GM12878 (cell line): ENCODE measurements at regions not wholly inside any gene's neighbourhood (a gene's known extent, or its start where the extent isn't known, plus 50 kb on each side); places are given as distances from the start of the nearest gene placed in this dataset.

Source experiments
- ATAC-seq: fragments of 200-7000 bp; cut with Tn5 transposase; 3 replicates; pipeline ENCODE4 v1.9.1; 2020; ENCODE audit warnings: mild to moderate bottlenecking, moderate library complexity
- BruUV-seq: library from RNA; stranded (reverse); fragments of 400-500 nt; replicated peaks from 2 replicates; lab custom pipeline; 2021; lab: Mats Ljungman, UMichigan
- CTCF ChIA-PET: fragments of 300-600 bp; sonication (Branson Sonifier 250); formaldehyde crosslinking; extraction: SDS; loops from one replicate; lab custom pipeline; 2021; ENCODE audit warnings: inconsistent platforms; lab: Yijun Ruan, JAX
- POLR2A ChIA-PET: fragments of 350-600 bp; formaldehyde crosslinking; extraction: SDS; loops from one replicate; lab custom pipeline; 2021; ENCODE audit warnings: inconsistent platforms; lab: Charles Lee
- RAD21 ChIA-PET: fragments of 300-600 bp; sonication (Branson Sonifier 250); formaldehyde crosslinking; loops from one replicate; lab custom pipeline; 2023; ENCODE audit warnings: antibody characterized with exemption; ENCODE audit not compliant: unreplicated experiment; lab: Charles Lee
- SMC1A ChIA-PET: fragments of 300-600 bp; sonication (Branson Sonifier 250); formaldehyde crosslinking; loops from one replicate; lab custom pipeline; 2023; ENCODE audit not compliant: unreplicated experiment, uncharacterized antibody; lab: Charles Lee
- DNase-seq: peaks from one replicate; pipeline ENCODE4 v3.0.0-alpha.2; 2011; ENCODE audit warnings: low read depth, low spot score
- FAIRE-seq: peaks from 3 replicates; lab custom pipeline; 2011; peaks lifted over from hg19 to GRCh38; lab: Jason Lieb, UNC
- H2AFZ ChIP-seq: 2 replicates; pipeline ENCODE4 v1.6.0; 2011; ENCODE audit warnings: low read depth, low read length, control low read depth; ENCODE audit not compliant: control insufficient read depth
- H3K27ac ChIP-seq: 2 replicates; pipeline ENCODE4 v1.5.1; 2011; ENCODE audit warnings: control low read depth; ENCODE audit not compliant: control insufficient read depth, insufficient read depth
- H3K27me3 ChIP-seq, 2 experiments: replicated peaks in 1 of 2; 2 replicates each; pipeline versions ENCODE4 v1.6.0 to v1.6.1; 2011; ENCODE audit warnings: low read length in 1 of 2; ENCODE audit not compliant: control insufficient read depth in 2 of 2, insufficient read depth in 2 of 2
- H3K36me3 ChIP-seq, 2 experiments: 2 replicates each; pipeline ENCODE4 v1.5.1; 2011; ENCODE audit warnings: low read length in 1 of 2; ENCODE audit not compliant: control insufficient read depth in 2 of 2, insufficient read depth in 2 of 2
- H3K4me1 ChIP-seq: 2 replicates; pipeline ENCODE4 v1.6.1; 2011; ENCODE audit warnings: mild to moderate bottlenecking, low read length, moderate library complexity, mixed read lengths; ENCODE audit not compliant: control insufficient read depth, insufficient read depth
- H3K4me2 ChIP-seq: 2 replicates; pipeline ENCODE4 v1.6.0; 2011; ENCODE audit warnings: control low read depth; ENCODE audit not compliant: control insufficient read depth, insufficient read depth
- H3K4me3 ChIP-seq: fragments of 200-600 bp; sonication (generic); 2 replicates; pipeline ENCODE4 v1.5.1; 2016
- H3K79me2 ChIP-seq: 2 replicates; pipeline ENCODE4 v1.6.0; 2011; ENCODE audit warnings: low read length; ENCODE audit not compliant: control insufficient read depth, insufficient read depth
- H3K9ac ChIP-seq: 2 replicates; pipeline ENCODE4 v1.8.0; 2011; ENCODE audit warnings: low read length, control low read depth, mixed read lengths; ENCODE audit not compliant: control insufficient read depth, insufficient read depth
- H3K9me3 ChIP-seq: replicated peaks from 3 replicates; pipeline ENCODE4 v1.5.1; 2011; ENCODE audit warnings: mild to moderate bottlenecking, low read length; ENCODE audit not compliant: control insufficient read depth, insufficient read depth
- H4K20me1 ChIP-seq: 2 replicates; pipeline ENCODE4 v1.6.0; 2011; ENCODE audit not compliant: control insufficient read depth, insufficient read depth
- BACH1 ChIP-seq: fragments of 450-650 bp; IDR thresholded peaks from 2 replicates; pipeline ENCODE4 v1.6.1; 2017; ENCODE audit warnings: mild to moderate bottlenecking, borderline replicate concordance
- CBX5 ChIP-seq: sonication (generic); IDR thresholded peaks from 2 replicates; pipeline ENCODE4 v1.6.1; 2016; ENCODE audit warnings: low read depth, moderate library complexity, mild to moderate bottlenecking, inconsistent platforms
- MXI1 ChIP-seq: fragments of 150-350 bp; IDR thresholded peaks from 2 replicates; pipeline ENCODE4 v1.6.1; 2011; ENCODE audit warnings: low read depth, mild to moderate bottlenecking, inconsistent platforms, low read length, improper control_type of control experiment
- POLR2AphosphoS2 ChIP-seq: IDR thresholded peaks from 2 replicates; pipeline ENCODE4 v1.6.1; 2011; ENCODE audit warnings: low read depth, mild to moderate bottlenecking, low read length, improper control_type of control experiment, moderate library complexity
- RAD21 ChIP-seq: IDR thresholded peaks from 2 replicates; pipeline ENCODE4 v1.6.1; 2011; ENCODE audit warnings: mild to moderate bottlenecking, low read depth, low read length, moderate library complexity; ENCODE audit not compliant: insufficient read depth
- SPI1 ChIP-seq: IDR thresholded peaks from 2 replicates; pipeline ENCODE4 v1.6.1; 2011; ENCODE audit warnings: low read depth, mild to moderate bottlenecking, low read length, moderate library complexity, borderline replicate concordance; ENCODE audit not compliant: insufficient read depth
- SRF ChIP-seq, 2 experiments: IDR thresholded peaks; 2 replicates each; pipeline ENCODE4 v1.6.1; 2011; ENCODE audit warnings: low read depth in 2 of 2, low read length in 2 of 2, mild to moderate bottlenecking in 1 of 2, moderate library complexity in 1 of 2
- SUZ12 ChIP-seq: fragments of 200-600 bp; sonication (generic); IDR thresholded peaks from one replicate; pipeline ENCODE4 v1.6.1; 2018; ENCODE audit warnings: antibody characterized with exemption, mild to moderate bottlenecking; ENCODE audit not compliant: unreplicated experiment
- WGBS: methylation state at CpG from one replicate; pipeline ENCODE4 v1.1.6; 2016; ENCODE audit warnings: low lambda C conversion rate; ENCODE audit not compliant: insufficient replicate concordance, insufficient coverage; ENCODE audit errors: missing lambda C conversion rate; 5-methylcytosine and 5-hydroxymethylcytosine counted together
- in situ Hi-C: fragments of 300-500 bp; cut with MboI; formaldehyde crosslinking; loops from 9 replicates; pipeline ENCODE4 v1.14.3; 2018; ENCODE audit warnings: mixed read lengths
- intact Hi-C: fragments of 100-400 bp; cut with micrococcal nuclease; formaldehyde crosslinking; loops from one replicate; pipeline ENCODE4 v1.14.2; 2022; ENCODE audit not compliant: unreplicated experiment
- TF ChIP-seq, protein P1 (sequence below): fragments of 450-650 bp; formaldehyde crosslinking; IDR thresholded peaks from 2 replicates; pipeline ENCODE4 v1.4.0; 2020; ENCODE audit warnings: mild to moderate bottlenecking, moderate library complexity
- TF ChIP-seq, protein P2 (sequence below): IDR thresholded peaks from 2 replicates; pipeline ENCODE4 v1.6.1; 2011; ENCODE audit warnings: low read depth, low read length, improper control_type of control experiment, borderline replicate concordance
- TF ChIP-seq, protein P3 (sequence below): IDR thresholded peaks from 2 replicates; pipeline ENCODE4 v1.6.1; 2011; ENCODE audit warnings: low read depth, mild to moderate bottlenecking, low read length, moderate library complexity, borderline replicate concordance; ENCODE audit errors: extremely low read depth

DNA sequence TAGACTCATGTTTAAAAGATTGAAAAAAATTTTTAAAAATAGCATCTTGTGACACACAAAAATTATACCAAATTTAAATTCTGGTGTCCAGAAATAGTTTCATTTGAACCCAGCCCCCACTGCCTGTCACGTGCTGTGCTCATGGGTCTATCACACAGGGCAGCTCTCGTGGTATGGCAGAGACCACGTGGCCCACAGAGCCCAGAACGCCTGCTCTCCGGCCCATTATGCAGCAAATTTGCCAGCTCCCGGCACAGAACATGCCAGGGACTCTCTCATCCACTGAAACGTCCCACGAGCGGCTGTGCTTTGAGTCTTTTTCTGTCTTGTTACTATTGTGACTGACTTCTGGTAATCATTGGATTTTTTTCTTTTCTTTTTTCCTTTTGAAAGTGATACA lies 224.3 kb downstream of the TTLL2 start (continued):
- TF ChIP-seq, protein P1, sequence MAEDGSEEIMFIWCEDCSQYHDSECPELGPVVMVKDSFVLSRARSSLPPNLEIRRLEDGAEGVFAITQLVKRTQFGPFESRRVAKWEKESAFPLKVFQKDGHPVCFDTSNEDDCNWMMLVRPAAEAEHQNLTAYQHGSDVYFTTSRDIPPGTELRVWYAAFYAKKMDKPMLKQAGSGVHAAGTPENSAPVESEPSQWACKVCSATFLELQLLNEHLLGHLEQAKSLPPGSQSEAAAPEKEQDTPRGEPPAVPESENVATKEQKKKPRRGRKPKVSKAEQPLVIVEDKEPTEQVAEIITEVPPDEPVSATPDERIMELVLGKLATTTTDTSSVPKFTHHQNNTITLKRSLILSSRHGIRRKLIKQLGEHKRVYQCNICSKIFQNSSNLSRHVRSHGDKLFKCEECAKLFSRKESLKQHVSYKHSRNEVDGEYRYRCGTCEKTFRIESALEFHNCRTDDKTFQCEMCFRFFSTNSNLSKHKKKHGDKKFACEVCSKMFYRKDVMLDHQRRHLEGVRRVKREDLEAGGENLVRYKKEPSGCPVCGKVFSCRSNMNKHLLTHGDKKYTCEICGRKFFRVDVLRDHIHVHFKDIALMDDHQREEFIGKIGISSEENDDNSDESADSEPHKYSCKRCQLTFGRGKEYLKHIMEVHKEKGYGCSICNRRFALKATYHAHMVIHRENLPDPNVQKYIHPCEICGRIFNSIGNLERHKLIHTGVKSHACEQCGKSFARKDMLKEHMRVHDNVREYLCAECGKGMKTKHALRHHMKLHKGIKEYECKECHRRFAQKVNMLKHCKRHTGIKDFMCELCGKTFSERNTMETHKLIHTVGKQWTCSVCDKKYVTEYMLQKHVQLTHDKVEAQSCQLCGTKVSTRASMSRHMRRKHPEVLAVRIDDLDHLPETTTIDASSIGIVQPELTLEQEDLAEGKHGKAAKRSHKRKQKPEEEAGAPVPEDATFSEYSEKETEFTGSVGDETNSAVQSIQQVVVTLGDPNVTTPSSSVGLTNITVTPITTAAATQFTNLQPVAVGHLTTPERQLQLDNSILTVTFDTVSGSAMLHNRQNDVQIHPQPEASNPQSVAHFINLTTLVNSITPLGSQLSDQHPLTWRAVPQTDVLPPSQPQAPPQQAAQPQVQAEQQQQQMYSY (CRISPR knock-in tag) = no peak
- TF ChIP-seq, protein P2, sequence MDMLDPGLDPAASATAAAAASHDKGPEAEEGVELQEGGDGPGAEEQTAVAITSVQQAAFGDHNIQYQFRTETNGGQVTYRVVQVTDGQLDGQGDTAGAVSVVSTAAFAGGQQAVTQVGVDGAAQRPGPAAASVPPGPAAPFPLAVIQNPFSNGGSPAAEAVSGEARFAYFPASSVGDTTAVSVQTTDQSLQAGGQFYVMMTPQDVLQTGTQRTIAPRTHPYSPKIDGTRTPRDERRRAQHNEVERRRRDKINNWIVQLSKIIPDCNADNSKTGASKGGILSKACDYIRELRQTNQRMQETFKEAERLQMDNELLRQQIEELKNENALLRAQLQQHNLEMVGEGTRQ = no peak
- no peak for TF ChIP-seq BACH1
- no peak for TF ChIP-seq SRF (IDR thresholded peaks at IDR 0.05; ENCODE audit: low read depth in 2 of 2, low read length in 2 of 2)
- no peak for TF ChIP-seq SPI1
- no peak for TF ChIP-seq RAD21

DNA sequence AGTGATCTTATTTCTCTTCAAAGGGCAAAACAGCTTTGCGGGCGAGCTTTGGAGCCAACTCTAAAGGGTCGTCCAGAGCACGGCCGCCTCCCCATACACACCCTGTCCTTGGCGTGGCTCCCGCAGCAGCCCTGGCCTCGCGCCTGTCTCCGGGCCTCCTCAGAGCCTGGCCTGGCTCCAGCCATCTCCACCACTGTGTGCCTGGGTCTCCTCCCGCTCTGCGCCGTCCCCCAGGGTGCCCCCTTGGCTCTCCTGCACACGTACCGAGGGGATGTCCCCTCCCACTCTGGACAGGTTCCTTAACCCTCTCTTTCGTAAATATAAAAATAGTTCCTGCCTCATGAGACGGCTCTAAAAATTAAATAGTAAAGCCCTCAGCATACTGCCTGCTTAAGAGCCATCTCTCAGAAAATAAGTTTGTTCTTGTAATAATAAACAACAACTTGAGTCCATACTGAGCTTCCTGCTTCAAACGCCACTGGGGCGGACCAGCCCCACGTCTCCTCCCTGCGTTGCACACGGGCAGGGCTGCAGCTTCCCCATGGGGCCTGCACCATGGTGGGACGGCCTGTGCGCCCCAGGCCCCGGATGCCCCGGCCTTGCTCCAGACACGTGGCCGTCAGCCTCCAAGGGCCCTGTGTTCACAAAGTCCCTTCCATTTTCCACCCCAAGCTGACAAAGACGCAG lies 226.2 kb downstream of the TTLL2 start:
- TF ChIP-seq CBX5 (no peak), SUZ12 (no peak), POLR2AphosphoS2 (no peak), MXI1 (no peak)
- TF ChIP-seq, protein P3, sequence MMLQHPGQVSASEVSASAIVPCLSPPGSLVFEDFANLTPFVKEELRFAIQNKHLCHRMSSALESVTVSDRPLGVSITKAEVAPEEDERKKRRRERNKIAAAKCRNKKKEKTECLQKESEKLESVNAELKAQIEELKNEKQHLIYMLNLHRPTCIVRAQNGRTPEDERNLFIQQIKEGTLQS = no peak
- ChIA-PET SMC1A (no interaction called here), POLR2A (no interaction called here), RAD21 (no interaction called here), CTCF (no interaction called here)
- no TSS peak for BruUV-seq
- H2AFZ ChIP-seq = no peak overlapping the region
- no peak overlapping the region for H3K4me3 ChIP-seq
- DNase-seq (no peak), FAIRE-seq (no peak), ATAC-seq (no peak)
- no peak overlapping the region for H3K9ac ChIP-seq
- H3K4me1 ChIP-seq = no peaks in the 10 kb centered on the region
- no peak overlapping the region for H3K4me2 ChIP-seq
- intact Hi-C loops = loop anchor here (5.0 kb wide), 1 partner anchor 361 kb away; no protein-coding TSS in a partner anchor
- H4K20me1 ChIP-seq = no peaks in the 10 kb centered on the region
- in situ Hi-C loops = no loop called here
- WGBS = 68% methylated on average over 28 of the region's 29 CpGs
- H3K36me3 ChIP-seq = no peaks in the 10 kb centered on the region
- H3K27ac ChIP-seq = no peak overlapping the region
- H3K27me3 ChIP-seq = no peaks in the 10 kb centered on the region
- H3K9me3 ChIP-seq = no peaks in the 10 kb centered on the region
- H3K79me2 ChIP-seq = no peaks in the 10 kb centered on the region
